OCI-LY1 (cell line): ENCODE measurements at regions not wholly inside any gene's neighbourhood (a gene's known extent, or its start where the extent isn't known, plus 50 kb on each side); places are given as distances from the start of the nearest gene placed in this dataset.

Source experiments
- CTCF ChIP-seq: fragments of 200-600 bp; sonication (generic), shearing (Covaris generic); IDR thresholded peaks from 2 replicates; pipeline ENCODE4 v1.5.1; 2017; ENCODE audit warnings: mild to moderate bottlenecking, antibody characterized with exemption, low read length, moderate library complexity, mixed read lengths
- EZH2 ChIP-seq: fragments of 200-600 bp; sonication (generic), shearing (Covaris generic); IDR thresholded peaks from 2 replicates; pipeline ENCODE4 v1.8.0; 2017; ENCODE audit warnings: borderline replicate concordance, mixed run types, mild to moderate bottlenecking, antibody characterized with exemption, low read length, moderate library complexity, mixed read lengths

GRCh38 chr12:23028158-23028802 lies 403.3 kb downstream of the ETNK1 start:
- TF ChIP-seq CTCF (no peak), EZH2 (no peak)
